RWPE2 (cell line): ENCODE measurements at regions not wholly inside any gene's neighbourhood (a gene's known extent, or its start where the extent isn't known, plus 50 kb on each side); places are given as distances from the start of the nearest gene placed in this dataset.

ENCODE experiments used
- ATAC-seq: fragments of 200-7000 bp; cut with Tn5 transposase; 3 replicates; pipeline ENCODE4 v1.9.1; 2021; ENCODE audit warnings: low read depth
- DNase-seq: peaks from one replicate; pipeline ENCODE4 v3.0.0-alpha.2; 2020; ENCODE audit warnings: low spot score
- H3K27ac ChIP-seq: fragments of 450-650 bp; 2 replicates; pipeline ENCODE4 v1.5.1; 2017; ENCODE audit warnings: mild to moderate bottlenecking; ENCODE audit not compliant: poor library complexity, severe bottlenecking
- H3K27me3 ChIP-seq: fragments of 250-450 bp; sonication (Bioruptor Pico); 2 replicates; pipeline ENCODE4 v1.5.1; 2021; ENCODE audit warnings: mild to moderate bottlenecking, moderate library complexity; ENCODE audit not compliant: insufficient read depth, poor library complexity, severe bottlenecking
- H3K36me3 ChIP-seq: fragments of 250-450 bp; sonication (Bioruptor Pico); 2 replicates; pipeline ENCODE4 v1.5.1; 2020; ENCODE audit warnings: low read depth, mild to moderate bottlenecking, moderate library complexity
- H3K4me1 ChIP-seq: fragments of 250-450 bp; sonication (Bioruptor Pico); 2 replicates; pipeline ENCODE4 v1.5.1; 2021; ENCODE audit warnings: mild to moderate bottlenecking, moderate library complexity; ENCODE audit not compliant: insufficient read depth, poor library complexity, severe bottlenecking
- H3K4me3 ChIP-seq: fragments of 250-450 bp; sonication (Bioruptor Pico); 2 replicates; pipeline ENCODE4 v1.5.1; 2021; ENCODE audit warnings: mild to moderate bottlenecking, moderate library complexity; ENCODE audit not compliant: severe bottlenecking
- H3K9me3 ChIP-seq: fragments of 250-450 bp; sonication (Bioruptor Pico); 2 replicates; pipeline ENCODE4 v1.5.1; 2021; ENCODE audit warnings: mild to moderate bottlenecking, moderate library complexity; ENCODE audit not compliant: severe bottlenecking
- TF ChIP-seq, protein P1 (sequence below): fragments of 450-650 bp; IDR thresholded peaks from one replicate; pipeline ENCODE4 v1.5.1; 2017; ENCODE audit warnings: mild to moderate bottlenecking, moderate library complexity; ENCODE audit not compliant: poor library complexity, severe bottlenecking

DNA sequence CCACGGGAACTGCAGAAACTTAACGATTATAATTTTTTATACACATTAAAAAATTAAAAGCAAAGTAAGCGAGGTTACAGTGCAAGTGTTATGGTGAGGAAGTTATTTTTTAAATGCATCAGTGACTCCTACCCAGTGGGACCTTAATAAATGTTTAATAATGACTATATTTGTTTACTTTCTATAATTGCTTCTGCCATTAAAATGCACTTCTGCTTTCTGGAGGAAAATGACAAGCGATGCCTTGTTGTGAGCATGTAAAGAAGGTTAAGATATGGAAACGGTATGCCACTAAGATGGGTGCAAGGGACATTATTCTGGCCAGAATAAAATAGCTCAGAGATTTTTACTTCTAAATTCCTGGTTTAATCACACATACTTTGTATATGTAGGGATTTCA lies 252.1 kb downstream of the CDH11 start:
- no peaks in the 10 kb centered on the region for H3K9me3 ChIP-seq
- H3K27ac ChIP-seq, result no peak overlapping the region
- H3K4me3 ChIP-seq, result no peak overlapping the region
- H3K27me3 ChIP-seq, result no peaks in the 10 kb centered on the region
- H3K36me3 ChIP-seq, result no peaks in the 10 kb centered on the region
- peaks cover 4% of the 10 kb centered on the region for H3K4me1 ChIP-seq
- TF ChIP-seq, protein P1, sequence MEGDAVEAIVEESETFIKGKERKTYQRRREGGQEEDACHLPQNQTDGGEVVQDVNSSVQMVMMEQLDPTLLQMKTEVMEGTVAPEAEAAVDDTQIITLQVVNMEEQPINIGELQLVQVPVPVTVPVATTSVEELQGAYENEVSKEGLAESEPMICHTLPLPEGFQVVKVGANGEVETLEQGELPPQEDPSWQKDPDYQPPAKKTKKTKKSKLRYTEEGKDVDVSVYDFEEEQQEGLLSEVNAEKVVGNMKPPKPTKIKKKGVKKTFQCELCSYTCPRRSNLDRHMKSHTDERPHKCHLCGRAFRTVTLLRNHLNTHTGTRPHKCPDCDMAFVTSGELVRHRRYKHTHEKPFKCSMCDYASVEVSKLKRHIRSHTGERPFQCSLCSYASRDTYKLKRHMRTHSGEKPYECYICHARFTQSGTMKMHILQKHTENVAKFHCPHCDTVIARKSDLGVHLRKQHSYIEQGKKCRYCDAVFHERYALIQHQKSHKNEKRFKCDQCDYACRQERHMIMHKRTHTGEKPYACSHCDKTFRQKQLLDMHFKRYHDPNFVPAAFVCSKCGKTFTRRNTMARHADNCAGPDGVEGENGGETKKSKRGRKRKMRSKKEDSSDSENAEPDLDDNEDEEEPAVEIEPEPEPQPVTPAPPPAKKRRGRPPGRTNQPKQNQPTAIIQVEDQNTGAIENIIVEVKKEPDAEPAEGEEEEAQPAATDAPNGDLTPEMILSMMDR, result no peak
- ATAC-seq (no peak), DNase-seq (no peak)

DNA sequence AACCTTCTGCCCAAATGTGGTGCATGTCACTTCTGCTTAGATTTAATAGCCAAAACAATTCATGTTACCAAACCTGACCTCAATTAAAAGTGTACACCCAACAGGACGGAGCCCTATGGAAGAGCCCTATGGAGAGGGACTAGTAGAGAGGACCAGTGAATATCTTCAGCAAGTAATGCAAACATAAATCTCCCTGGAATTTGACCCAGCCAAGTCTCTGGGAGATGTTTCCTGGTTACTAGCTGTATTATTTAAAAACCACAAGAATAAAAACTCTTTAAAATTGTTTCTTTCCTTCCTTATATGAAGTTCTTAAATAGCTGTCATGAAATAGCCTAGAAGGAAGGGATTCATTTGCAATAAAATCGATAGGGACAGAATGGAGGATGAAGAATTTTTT lies 255.8 kb downstream of the CDH11 start:
- DNase-seq (no peak), ATAC-seq (no peak)
- Histone ChIP-seq H3K27ac (peak overlapping the region; percentile 78), H3K36me3 (no peaks in the 10 kb centered on the region), H3K4me3 (no peak overlapping the region), H3K4me1 (peaks cover 7% of the 10 kb centered on the region), H3K9me3 (no peaks in the 10 kb centered on the region), H3K27me3 (no peaks in the 10 kb centered on the region)
- TF ChIP-seq, protein P1, result no peak

DNA sequence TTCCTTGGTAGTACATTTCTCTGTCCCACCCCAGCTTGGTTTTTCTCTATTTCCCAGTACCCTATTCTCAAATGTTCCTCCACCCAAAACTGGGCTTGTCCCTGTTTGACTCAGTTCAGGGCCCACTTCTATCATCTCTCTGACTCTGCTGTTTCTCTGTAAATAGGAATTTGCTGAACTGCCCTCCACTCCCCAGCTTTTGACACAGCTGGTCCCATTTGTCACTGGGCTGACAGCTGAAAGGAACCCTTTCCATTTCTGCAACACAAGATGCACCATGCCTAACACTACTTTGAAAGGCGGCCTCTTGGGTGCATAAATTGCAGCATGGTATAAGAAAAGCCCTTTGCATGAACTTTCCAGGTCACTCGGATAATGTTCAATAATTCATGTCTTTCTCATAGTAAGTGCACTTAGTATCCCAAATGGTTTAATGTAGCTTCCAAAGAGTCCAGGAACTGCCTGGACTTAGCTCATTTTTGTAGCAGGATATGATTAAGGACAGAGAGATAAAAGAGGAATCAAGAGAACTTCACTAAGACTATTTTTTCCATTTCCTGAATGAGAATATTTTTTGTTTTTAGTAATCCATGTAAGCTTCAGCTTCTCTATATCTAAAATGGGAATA lies 256.7 kb downstream of the CDH11 start:
- ATAC-seq (no peak), DNase-seq (no peak)
- Histone ChIP-seq H3K27ac (peak overlapping the region; percentile 78), H3K4me1 (peaks cover 7% of the 10 kb centered on the region), H3K27me3 (no peaks in the 10 kb centered on the region), H3K4me3 (no peak overlapping the region), H3K9me3 (no peaks in the 10 kb centered on the region), H3K36me3 (no peaks in the 10 kb centered on the region)
- TF ChIP-seq, protein P1, result no peak

DNA sequence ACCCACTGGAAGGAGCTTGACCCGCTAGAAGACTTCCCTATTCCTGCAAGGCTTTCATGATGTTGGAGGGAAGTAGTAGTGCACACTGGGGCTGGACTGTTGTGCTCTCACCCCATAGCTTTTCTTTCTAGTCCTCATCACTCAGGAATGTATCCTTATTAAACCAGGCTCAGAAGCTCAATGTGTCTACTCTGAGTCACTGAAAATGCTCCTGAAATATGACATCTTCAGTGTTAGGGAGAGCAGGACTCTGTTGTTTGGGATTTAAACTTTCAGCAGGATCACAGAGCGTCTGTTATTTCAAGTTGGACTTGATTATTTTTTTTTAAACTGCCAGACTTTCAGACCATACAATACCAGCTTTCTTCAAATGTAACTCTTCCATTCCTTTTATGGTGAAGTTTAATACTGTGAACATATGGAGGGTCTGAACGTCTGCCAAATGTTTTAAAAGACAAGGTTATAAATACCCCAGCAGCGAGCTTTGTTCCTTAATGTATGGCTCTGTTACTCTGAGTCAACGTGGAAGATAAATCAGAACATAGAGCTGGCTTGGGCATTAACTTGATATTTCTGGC lies 257.5 kb downstream of the CDH11 start:
- peaks cover 1% of the 10 kb centered on the region for H3K9me3 ChIP-seq

More for the DNA sequence above, 257.5 kb downstream of the CDH11 start:
- Histone ChIP-seq H3K36me3 (no peaks in the 10 kb centered on the region), H3K4me1 (peaks cover 7% of the 10 kb centered on the region), H3K27me3 (no peaks in the 10 kb centered on the region), H3K4me3 (no peak overlapping the region), H3K27ac (peak overlapping the region; percentile 78)
- TF ChIP-seq, protein P1, result no peak
- peak; percentile 100 for ATAC-seq
- no peak for DNase-seq
